H7 (cell line): ENCODE measurements at regions not wholly inside any gene's neighbourhood (a gene's known extent, or its start where the extent isn't known, plus 50 kb on each side); places are given as distances from the start of the nearest gene placed in this dataset.

Experiments
- DNase-seq: peaks from one replicate; pipeline ENCODE4 v3.0.0; 2012
- H3K27me3 ChIP-seq: 2 replicates; pipeline ENCODE4 v1.6.0; 2011; ENCODE audit warnings: mild to moderate bottlenecking, low read length; ENCODE audit not compliant: control insufficient read depth, insufficient read depth
- H3K36me3 ChIP-seq: replicated peaks from 2 replicates; pipeline ENCODE4 v1.5.1; 2011; ENCODE audit warnings: low read length; ENCODE audit not compliant: control insufficient read depth, insufficient read depth
- H3K4me3 ChIP-seq: 2 replicates; pipeline ENCODE4 v1.5.1; 2011; ENCODE audit warnings: low read depth, mild to moderate bottlenecking, control low read depth, low read length, moderate library complexity; ENCODE audit not compliant: insufficient read depth

GRCh38 chr2:217246108-217246507 lies 386.2 kb upstream of the TNP1 start:
- Histone ChIP-seq H3K36me3 (no peaks in the 10 kb centered on the region), H3K4me3 (no peak overlapping the region), H3K27me3 (peaks cover 2% of the 10 kb centered on the region; the same call in 1 of the 2 replicates)
- DNase-seq = no peak

GRCh38 chr2:217244815-217245214 lies 385.0 kb upstream of the TNP1 start:
- Histone ChIP-seq H3K27me3 (peaks cover 2% of the 10 kb centered on the region; the same call in 1 of the 2 replicates), H3K4me3 (no peak overlapping the region), H3K36me3 (no peaks in the 10 kb centered on the region)
- DNase-seq = no peak

GRCh38 chr2:217242947-217243346 lies 383.1 kb upstream of the TNP1 start:
- Histone ChIP-seq H3K36me3 (no peaks in the 10 kb centered on the region), H3K27me3 (no peaks in the 10 kb centered on the region), H3K4me3 (no peak overlapping the region)
- DNase-seq = no peak

- no peaks in the 10 kb centered on the region for H3K36me3 ChIP-seq
- DNase-seq = no peak
These were observed 371.9 kb upstream of the TNP1 start for GRCh38 chr2:217231724-217232123.

GRCh38 chr2:217231212-217231611 lies 371.3 kb upstream of the TNP1 start:
- Histone ChIP-seq H3K4me3 (no peak overlapping the region), H3K27me3 (no peaks in the 10 kb centered on the region), H3K36me3 (no peaks in the 10 kb centered on the region)
- DNase-seq = no peak

More at GRCh38 chr2:217231724-217232123, 371.9 kb upstream of the TNP1 start:
- Histone ChIP-seq H3K27me3 (no peaks in the 10 kb centered on the region), H3K4me3 (no peak overlapping the region)

GRCh38 chr2:217228732-217229131 lies 368.9 kb upstream of the TNP1 start:
- DNase-seq = no peak

GRCh38 chr2:217227794-217228193 lies 367.9 kb upstream of the TNP1 start:
- DNase-seq = no peak
- no peak overlapping the region for H3K4me3 ChIP-seq
- no peaks in the 10 kb centered on the region for H3K27me3 ChIP-seq
- no peaks in the 10 kb centered on the region for H3K36me3 ChIP-seq

More at GRCh38 chr2:217228732-217229131, 368.9 kb upstream of the TNP1 start:
- Histone ChIP-seq H3K4me3 (no peak overlapping the region), H3K36me3 (no peaks in the 10 kb centered on the region), H3K27me3 (no peaks in the 10 kb centered on the region)

- H3K27me3 ChIP-seq = no peaks in the 10 kb centered on the region
- H3K36me3 ChIP-seq = no peaks in the 10 kb centered on the region
- no peak for DNase-seq
These were observed 365.7 kb upstream of the TNP1 start for GRCh38 chr2:217225596-217225995.

GRCh38 chr2:217223222-217223930 lies 363.5 kb upstream of the TNP1 start:
- DNase-seq = no peak
- no peaks in the 10 kb centered on the region for H3K27me3 ChIP-seq
- no peaks in the 10 kb centered on the region for H3K36me3 ChIP-seq
- no peak overlapping the region for H3K4me3 ChIP-seq

More at GRCh38 chr2:217225596-217225995, 365.7 kb upstream of the TNP1 start:
- H3K4me3 ChIP-seq = no peak overlapping the region

GRCh38 chr2:217222309-217222910 lies 362.5 kb upstream of the TNP1 start:
- no peaks in the 10 kb centered on the region for H3K27me3 ChIP-seq
- DNase-seq = no peak
- H3K4me3 ChIP-seq = no peak overlapping the region
- no peaks in the 10 kb centered on the region for H3K36me3 ChIP-seq

- H3K36me3 ChIP-seq = no peaks in the 10 kb centered on the region
- no peak overlapping the region for H3K4me3 ChIP-seq
- H3K27me3 ChIP-seq = no peaks in the 10 kb centered on the region
- DNase-seq = no peak
These were observed 360.6 kb upstream of the TNP1 start for GRCh38 chr2:217220228-217221013.

- H3K4me3 ChIP-seq = no peak overlapping the region
- no peaks in the 10 kb centered on the region for H3K27me3 ChIP-seq
- H3K36me3 ChIP-seq = no peaks in the 10 kb centered on the region
- DNase-seq = no peak
These were observed 359.3 kb upstream of the TNP1 start for GRCh38 chr2:217219164-217219520.

GRCh38 chr2:217218269-217219163 lies 358.7 kb upstream of the TNP1 start:
- DNase-seq = no peak
- Histone ChIP-seq H3K36me3 (no peaks in the 10 kb centered on the region), H3K4me3 (no peak overlapping the region), H3K27me3 (no peaks in the 10 kb centered on the region)

GRCh38 chr2:217216982-217217381 lies 357.1 kb upstream of the TNP1 start:
- H3K4me3 ChIP-seq = no peak overlapping the region
- H3K36me3 ChIP-seq = no peaks in the 10 kb centered on the region
- no peaks in the 10 kb centered on the region for H3K27me3 ChIP-seq
- no peak for DNase-seq
